PC-3 (cell line): ENCODE measurements at regions not wholly inside any gene's neighbourhood (a gene's known extent, or its start where the extent isn't known, plus 50 kb on each side); places are given as distances from the start of the nearest gene placed in this dataset.

ENCODE experiments used
- ATAC-seq: fragments of 200-7000 bp; cut with Tn5 transposase; 2 replicates; pipeline ENCODE4 v1.9.1; 2020; ENCODE audit warnings: mild to moderate bottlenecking, moderate library complexity
- BruUV-seq: library from RNA; stranded (reverse); fragments of 400-500 nt; replicated peaks from 2 replicates; lab custom pipeline; 2021; lab: Mats Ljungman, UMichigan
- CTCF ChIA-PET: fragments of 300-600 bp; sonication (Branson Sonifier 250); formaldehyde crosslinking; loops from one replicate; lab custom pipeline; 2022; ENCODE audit warnings: antibody characterized with exemption; lab: Charles Lee
- POLR2A ChIA-PET: fragments of 300-600 bp; sonication (Branson Sonifier 250); formaldehyde crosslinking; loops from one replicate; lab custom pipeline; 2022; ENCODE audit warnings: antibody characterized with exemption; ENCODE audit not compliant: unreplicated experiment; lab: Charles Lee
- DNase-seq: peaks from one replicate; pipeline ENCODE4 v3.0.0-alpha.2; 2015
- H2AFZ ChIP-seq: fragments of 300-600 bp; sonication (generic); 2 replicates; pipeline ENCODE4 v1.6.0; 2016; ENCODE audit warnings: antibody characterized with exemption, low read length
- H3F3A ChIP-seq: fragments of 300-600 bp; sonication (generic); one replicate; pipeline ENCODE4 v1.6.0; 2017; ENCODE audit warnings: antibody characterized with exemption, low read length, control low read depth, mild to moderate bottlenecking; ENCODE audit not compliant: unreplicated experiment
- H3K27ac ChIP-seq: fragments of 300-600 bp; sonication (generic); 2 replicates; pipeline ENCODE4 v1.5.1; 2016; ENCODE audit warnings: mild to moderate bottlenecking, low read length
- H3K27me3 ChIP-seq: fragments of 300-600 bp; sonication (generic); 2 replicates; pipeline ENCODE4 v1.6.1; 2016; ENCODE audit warnings: low read length, mixed read lengths
- H3K36me3 ChIP-seq: fragments of 300-600 bp; sonication (generic); 2 replicates; pipeline ENCODE4 v1.6.1; 2016; ENCODE audit warnings: low read depth, mixed run types, low read length, mixed read lengths
- H3K4me1 ChIP-seq: fragments of 300-600 bp; sonication (generic); 2 replicates; pipeline ENCODE4 v1.5.1; 2016; ENCODE audit warnings: low read length; ENCODE audit not compliant: insufficient read depth
- H3K4me2 ChIP-seq: fragments of 300-600 bp; sonication (generic); 2 replicates; pipeline ENCODE4 v1.6.0; 2016; ENCODE audit warnings: low read length
- H3K4me3 ChIP-seq: fragments of 300-600 bp; sonication (generic); 2 replicates; pipeline ENCODE4 v1.5.1; 2016; ENCODE audit warnings: mild to moderate bottlenecking, low read length, mixed read lengths
- H3K79me2 ChIP-seq: fragments of 300-600 bp; sonication (generic); 2 replicates; pipeline ENCODE4 v1.6.1; 2017; ENCODE audit warnings: low read length, mixed read lengths
- H3K9ac ChIP-seq: fragments of 300-600 bp; sonication (generic); 2 replicates; pipeline ENCODE4 v1.6.0; 2016; ENCODE audit warnings: mild to moderate bottlenecking, low read length
- H3K9me2 ChIP-seq: fragments of 300-600 bp; sonication (generic); replicated peaks from 2 replicates; pipeline ENCODE4 v1.6.1; 2016; ENCODE audit warnings: mixed run types, low read length, mixed read lengths
- H3K9me3 ChIP-seq: fragments of 300-600 bp; sonication (generic); 2 replicates; pipeline ENCODE4 v1.6.1; 2016; ENCODE audit warnings: low read length, mixed read lengths
- H4K20me1 ChIP-seq: fragments of 300-600 bp; sonication (generic); 2 replicates; pipeline ENCODE4 v1.6.1; 2016; ENCODE audit warnings: low read length, mixed read lengths
- EZH2 ChIP-seq: fragments of 300-600 bp; sonication (generic); IDR thresholded peaks from one replicate; pipeline ENCODE4 v1.6.1; 2017; ENCODE audit warnings: antibody characterized with exemption, mild to moderate bottlenecking, low read length; ENCODE audit not compliant: unreplicated experiment
- EZH2phosphoT487 ChIP-seq: fragments of 300-600 bp; sonication (generic); IDR thresholded peaks from 2 replicates; pipeline ENCODE4 v1.6.1; 2018; ENCODE audit warnings: mild to moderate bottlenecking, antibody characterized with exemption, low read length, borderline replicate concordance
- intact Hi-C: fragments of 100-400 bp; cut with micrococcal nuclease; formaldehyde crosslinking; loops from 2 replicates; pipeline ENCODE4 v1.9.0; 2023
- TF ChIP-seq, protein P1 (sequence below): fragments of 300-600 bp; sonication (generic); conservative IDR thresholded peaks from 2 replicates; pipeline ENCODE4 v1.5.1; 2017; ENCODE audit warnings: antibody characterized with exemption, low read depth, mild to moderate bottlenecking, low read length

DNA sequence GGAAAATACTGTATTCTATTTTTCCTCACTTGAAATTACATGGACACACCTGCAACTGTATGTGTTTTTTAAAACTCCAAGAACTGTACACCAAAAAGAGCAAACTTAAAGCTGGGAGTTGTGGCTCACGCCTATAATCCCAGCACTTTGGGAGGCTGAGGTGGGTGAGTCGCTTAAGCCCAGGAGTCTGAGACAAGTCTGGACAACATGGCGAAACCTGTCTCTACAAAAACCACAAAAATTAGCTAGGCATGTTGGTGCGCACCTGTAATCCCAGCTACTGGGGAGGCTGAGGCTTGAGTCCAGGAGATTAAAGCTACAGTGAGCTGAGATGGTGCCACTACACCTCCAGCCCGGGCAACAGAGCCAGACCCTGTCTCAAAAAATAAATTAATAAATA is 95.9 kb downstream of the SINHCAF start:
- intact Hi-C loops, result no loop called here
- no peak overlapping the region for H2AFZ ChIP-seq
- ChIA-PET POLR2A (no interaction called here), CTCF (no interaction called here)
- no peak overlapping the region for H3K9ac ChIP-seq
- no peak overlapping the region for H3K4me3 ChIP-seq
- peaks cover 19% of the 10 kb centered on the region for H3K27me3 ChIP-seq
- H3K27ac ChIP-seq, result no peak overlapping the region
- H4K20me1 ChIP-seq, result no peaks in the 10 kb centered on the region
- no peak overlapping the region for H3K4me2 ChIP-seq
- no peaks in the 10 kb centered on the region for H3K79me2 ChIP-seq
- H3F3A ChIP-seq, result no peaks in the 10 kb centered on the region
- H3K4me1 ChIP-seq, result no peaks in the 10 kb centered on the region
- BruUV-seq, result no TSS peak
- H3K9me3 ChIP-seq, result no peaks in the 10 kb centered on the region
- TF ChIP-seq EZH2phosphoT487 (no peak), EZH2 (no peak)
- TF ChIP-seq, protein P1, sequence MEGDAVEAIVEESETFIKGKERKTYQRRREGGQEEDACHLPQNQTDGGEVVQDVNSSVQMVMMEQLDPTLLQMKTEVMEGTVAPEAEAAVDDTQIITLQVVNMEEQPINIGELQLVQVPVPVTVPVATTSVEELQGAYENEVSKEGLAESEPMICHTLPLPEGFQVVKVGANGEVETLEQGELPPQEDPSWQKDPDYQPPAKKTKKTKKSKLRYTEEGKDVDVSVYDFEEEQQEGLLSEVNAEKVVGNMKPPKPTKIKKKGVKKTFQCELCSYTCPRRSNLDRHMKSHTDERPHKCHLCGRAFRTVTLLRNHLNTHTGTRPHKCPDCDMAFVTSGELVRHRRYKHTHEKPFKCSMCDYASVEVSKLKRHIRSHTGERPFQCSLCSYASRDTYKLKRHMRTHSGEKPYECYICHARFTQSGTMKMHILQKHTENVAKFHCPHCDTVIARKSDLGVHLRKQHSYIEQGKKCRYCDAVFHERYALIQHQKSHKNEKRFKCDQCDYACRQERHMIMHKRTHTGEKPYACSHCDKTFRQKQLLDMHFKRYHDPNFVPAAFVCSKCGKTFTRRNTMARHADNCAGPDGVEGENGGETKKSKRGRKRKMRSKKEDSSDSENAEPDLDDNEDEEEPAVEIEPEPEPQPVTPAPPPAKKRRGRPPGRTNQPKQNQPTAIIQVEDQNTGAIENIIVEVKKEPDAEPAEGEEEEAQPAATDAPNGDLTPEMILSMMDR, result no peak
- ATAC-seq, result no peak
- DNase-seq, result no peak
- H3K9me2 ChIP-seq, result no peaks in the 10 kb centered on the region
- no peaks in the 10 kb centered on the region for H3K36me3 ChIP-seq
